Right renal cortex interstitium (tissue), 3 donors: ENCODE measurements at regions not wholly inside any gene's neighbourhood (a gene's known extent, or its start where the extent isn't known, plus 50 kb on each side); places are given as distances from the start of the nearest gene placed in this dataset.

Experiments used
- DNase-seq, 3 donors: peaks; one replicate each; pipeline ENCODE4 v3.0.0-alpha.2; 2013; ENCODE audit warnings: low read depth in 3 of 3, low spot score in 2 of 3

GRCh38 chr3:99503350-99503749, 135.0 kb upstream of the COL8A1 start:
- DNase-seq, result no peak

GRCh38 chr3:99502871-99503270, 135.5 kb upstream of the COL8A1 start:
- DNase-seq, result no peak

DNA sequence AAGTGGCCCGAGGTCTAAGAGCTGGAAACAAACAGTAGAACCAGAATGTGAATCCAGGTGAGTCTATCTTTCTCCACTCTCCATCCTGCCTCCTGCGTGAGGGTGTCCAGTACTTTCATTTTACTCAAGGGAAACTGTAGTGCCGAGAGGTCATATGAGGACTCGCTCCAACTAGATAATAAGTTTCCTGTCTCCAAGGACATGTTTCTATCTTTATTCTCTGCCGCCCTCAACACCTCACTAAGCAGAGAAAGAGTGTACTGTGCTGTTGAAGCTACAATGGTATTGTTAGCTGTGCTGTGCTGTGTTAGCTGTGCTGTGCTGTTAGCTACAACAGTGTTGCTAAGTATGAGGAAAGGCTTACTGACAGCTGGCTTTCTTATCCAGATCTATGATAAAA, 137.9 kb upstream of the COL8A1 start:
- no peak for DNase-seq

- peak in 1 of 3 donors; percentile 4 for DNase-seq
Observed at GRCh38 chr3:99499235-99500158, 138.9 kb upstream of the COL8A1 start.

- DNase-seq, result no peak
Observed at GRCh38 chr3:99498550-99499234, 139.7 kb upstream of the COL8A1 start.

- DNase-seq, result no peak
Observed at GRCh38 chr3:99487894-99488293, 150.5 kb upstream of the COL8A1 start.

- DNase-seq, result no peak
Observed at GRCh38 chr3:99485286-99485685, 153.1 kb upstream of the COL8A1 start.

DNA sequence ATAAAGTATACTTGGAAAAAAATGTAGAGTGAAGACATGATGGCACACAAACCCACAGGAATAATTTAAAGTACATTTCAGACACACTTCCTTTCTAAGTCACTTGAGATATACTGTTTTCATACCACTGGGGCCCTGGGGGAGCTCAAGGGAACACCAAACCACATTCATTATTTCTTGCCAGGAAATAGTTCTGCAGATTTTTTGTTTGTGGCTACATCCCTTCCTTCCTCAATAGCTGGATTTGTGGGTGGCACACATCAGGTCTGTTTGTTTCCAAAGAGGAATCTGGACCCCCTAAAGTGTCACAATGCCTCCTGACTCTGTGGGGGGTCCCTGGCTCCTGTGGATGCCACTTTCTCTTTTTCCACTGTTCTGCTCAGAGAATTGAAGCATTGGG, 153.5 kb upstream of the COL8A1 start:
- DNase-seq, result no peak

DNA sequence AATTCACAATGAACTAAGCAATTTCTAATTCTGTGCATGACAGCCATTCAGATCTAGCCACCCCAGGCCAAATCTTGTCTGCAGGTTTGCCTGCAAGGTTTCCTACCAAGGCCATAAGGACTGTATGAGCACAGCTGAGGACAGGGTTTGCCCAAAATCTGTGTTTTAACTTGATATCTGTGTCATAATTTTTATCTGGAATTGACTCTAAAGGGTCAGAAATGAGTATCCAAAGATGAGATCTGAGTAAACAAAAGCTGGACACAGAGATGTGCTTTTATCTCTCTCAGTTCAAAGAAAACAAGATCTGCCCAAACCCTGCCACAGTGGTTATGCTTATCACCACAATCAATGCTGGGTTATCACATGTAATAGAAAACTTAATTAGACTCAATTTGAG, 154.6 kb upstream of the COL8A1 start:
- DNase-seq, result no peak

- DNase-seq, result no peak
Observed at GRCh38 chr3:99482191-99482590, 156.2 kb upstream of the COL8A1 start.

- no peak for DNase-seq
Observed at GRCh38 chr3:99481561-99481960, 156.8 kb upstream of the COL8A1 start.

DNA sequence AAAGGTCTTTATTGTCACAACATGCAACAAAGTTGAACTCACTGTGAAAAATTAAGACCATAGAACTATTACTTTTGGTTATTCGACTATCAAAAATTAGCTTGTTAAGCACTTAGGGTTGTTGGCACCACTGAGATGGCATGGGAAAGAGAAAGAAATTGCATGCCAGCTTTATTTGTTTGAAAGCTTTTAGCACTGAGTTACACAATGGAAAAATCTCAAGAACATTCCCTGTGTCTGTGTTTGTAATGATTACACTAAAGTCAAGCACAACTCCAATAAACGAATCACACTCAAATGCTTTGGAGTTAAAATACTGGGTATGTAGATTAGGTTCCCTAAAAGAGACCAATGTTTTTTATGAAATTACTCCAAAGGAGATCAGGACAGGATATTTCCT, 158.6 kb upstream of the COL8A1 start:
- DNase-seq, result no peak

DNA sequence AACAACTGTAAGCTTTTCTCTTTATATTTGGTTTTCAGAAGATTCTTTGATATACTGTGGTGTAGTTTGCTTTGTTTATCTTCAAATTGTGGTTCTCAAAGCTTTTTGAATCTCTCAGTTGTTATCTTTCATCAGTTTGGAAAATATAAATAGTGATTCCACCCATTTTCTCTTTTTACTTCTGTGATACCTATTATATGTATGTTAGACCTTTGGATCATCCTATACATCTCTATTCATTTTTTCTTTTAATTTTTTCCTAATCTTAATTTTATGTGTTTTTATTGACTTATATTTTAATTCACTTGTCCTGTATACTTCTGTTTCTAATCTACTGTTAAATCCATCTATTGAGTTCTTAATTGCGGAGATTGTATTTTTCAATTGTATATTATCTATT, 160.7 kb upstream of the COL8A1 start:
- no peak for DNase-seq

- no peak for DNase-seq
Observed at GRCh38 chr3:99475229-99475628, 163.2 kb upstream of the COL8A1 start.

DNA sequence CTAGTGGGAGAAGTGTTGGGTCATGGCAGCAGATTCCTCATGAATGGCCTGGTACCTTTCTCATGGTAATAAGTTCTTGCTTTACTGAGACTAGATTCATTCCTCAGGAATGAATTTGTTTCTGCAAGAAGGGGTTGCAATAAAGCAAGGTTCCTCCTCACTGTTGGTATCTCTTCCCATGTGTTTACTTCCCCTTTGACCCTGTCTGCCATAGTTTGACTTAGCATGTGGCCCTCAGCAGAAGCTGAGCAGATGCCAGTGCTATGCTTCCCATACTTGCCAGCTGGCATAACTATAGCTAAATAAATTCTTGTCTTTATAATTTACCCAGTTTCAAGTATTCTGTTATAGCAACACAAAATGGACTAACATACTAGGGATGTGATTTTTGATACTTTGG, 163.6 kb upstream of the COL8A1 start:
- no peak for DNase-seq

DNA sequence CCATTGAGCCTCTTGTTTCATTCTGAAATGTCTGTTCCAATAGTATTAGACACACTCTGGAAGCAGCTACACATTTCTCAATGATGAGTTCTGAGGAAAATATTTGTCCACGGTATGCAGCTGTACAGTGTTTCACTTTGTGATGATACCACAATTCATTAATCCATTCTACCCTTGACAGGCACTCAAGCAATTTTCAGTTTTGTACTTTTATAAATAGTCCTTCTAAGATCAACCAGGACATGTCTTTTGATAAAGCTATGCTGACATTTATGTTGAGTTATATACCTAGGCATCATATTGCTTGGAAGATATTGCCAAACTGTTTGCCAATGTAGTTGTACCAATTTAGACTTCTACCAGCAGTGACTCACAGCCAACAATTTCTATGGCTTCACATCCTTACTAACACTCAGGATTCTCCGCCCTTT, 165.1 kb upstream of the COL8A1 start:
- no peak for DNase-seq

DNA sequence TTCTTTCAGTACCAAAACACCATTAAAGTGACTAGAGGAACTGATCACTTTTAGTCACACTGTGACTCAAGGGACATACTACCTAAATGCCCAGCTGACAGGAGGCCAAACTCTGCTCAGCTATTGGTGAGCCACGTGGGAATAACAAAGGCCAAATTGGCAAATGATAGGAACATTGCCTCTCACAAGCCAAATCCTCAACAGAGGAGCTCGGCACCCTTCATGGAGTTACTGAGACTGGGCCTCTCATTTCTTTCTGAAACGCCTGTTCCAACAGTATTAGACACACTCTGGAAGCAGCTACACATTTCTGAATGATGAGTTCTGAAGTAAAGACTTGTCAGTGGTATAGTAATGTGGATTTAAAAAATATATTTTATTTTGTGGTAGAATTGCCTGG, 166.0 kb upstream of the COL8A1 start:
- DNase-seq, result no peak

DNA sequence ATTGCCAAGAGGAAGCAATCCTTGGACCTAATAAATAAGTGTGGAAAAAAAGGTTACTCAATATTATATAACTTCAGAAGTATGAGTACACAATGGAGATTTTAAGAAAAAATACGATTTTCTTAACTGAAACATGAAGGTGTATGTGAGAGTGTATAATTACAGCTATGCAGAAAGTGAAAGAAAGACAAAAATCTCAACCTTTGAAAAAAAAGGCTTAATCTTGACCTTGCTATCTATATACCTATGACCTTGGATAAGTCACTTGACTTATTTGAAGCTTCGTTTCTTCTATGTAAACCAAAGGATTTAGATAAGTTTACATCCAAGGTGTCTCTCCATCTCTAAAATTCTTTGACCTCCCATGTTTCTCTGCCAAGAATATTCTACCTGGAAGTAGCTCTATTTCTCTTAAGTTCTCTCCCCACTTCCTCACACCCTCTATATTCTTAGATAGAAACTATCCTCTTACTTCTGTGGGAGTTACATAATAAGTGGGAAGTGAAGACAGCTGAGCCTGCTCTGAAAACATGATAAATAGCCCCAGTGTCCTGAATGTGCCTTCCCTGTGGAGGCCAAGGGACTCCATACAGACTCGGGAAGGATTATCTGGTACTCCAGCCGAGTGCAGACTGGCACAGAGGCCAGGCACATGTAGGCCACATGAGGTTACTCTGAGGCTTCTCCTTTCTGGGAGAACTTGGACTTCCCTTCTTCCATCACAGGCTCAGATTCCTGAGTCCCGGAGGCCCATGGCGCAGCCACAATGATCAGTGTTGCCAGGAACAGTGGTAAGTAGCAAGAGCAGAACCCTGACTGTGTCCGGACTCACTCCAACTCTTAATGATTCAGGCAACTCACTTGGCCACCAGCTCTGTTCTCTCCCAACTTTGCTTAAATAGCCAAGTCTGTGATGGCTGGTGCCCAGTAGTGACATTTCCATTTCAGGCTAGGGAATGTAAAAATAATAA, 166.8 kb upstream of the COL8A1 start:
- DNase-seq, result no peak

DNA sequence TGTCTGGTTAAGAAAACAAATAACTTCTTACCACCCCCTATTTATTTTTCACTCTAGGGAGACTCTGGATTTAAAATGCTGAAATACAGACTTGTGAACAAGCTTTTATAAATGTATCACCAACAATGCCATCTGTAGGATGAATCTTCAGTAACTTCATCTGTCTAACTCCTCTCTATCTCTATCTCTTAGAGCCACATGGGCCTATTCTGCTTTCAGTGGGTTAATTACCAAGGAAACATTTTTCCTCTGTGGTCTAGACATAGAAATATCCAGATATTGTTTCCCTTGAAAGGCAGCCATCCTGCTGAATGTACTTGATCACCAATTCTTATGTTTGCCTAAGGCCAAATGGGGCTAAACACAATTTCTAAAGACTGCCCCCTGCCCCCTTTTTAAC, 167.6 kb upstream of the COL8A1 start:
- DNase-seq, result no peak

- DNase-seq, result no peak
Observed at GRCh38 chr3:99468918-99469317, 169.5 kb upstream of the COL8A1 start.

- DNase-seq, result no peak
Observed at GRCh38 chr3:99467420-99467819, 171.0 kb upstream of the COL8A1 start.
